ENCODE measurements at regions not wholly inside any gene's neighbourhood (a gene's known extent, or its start where the extent isn't known, plus 50 kb on each side); places are given as distances from the start of the nearest gene placed in this dataset.

DNA sequence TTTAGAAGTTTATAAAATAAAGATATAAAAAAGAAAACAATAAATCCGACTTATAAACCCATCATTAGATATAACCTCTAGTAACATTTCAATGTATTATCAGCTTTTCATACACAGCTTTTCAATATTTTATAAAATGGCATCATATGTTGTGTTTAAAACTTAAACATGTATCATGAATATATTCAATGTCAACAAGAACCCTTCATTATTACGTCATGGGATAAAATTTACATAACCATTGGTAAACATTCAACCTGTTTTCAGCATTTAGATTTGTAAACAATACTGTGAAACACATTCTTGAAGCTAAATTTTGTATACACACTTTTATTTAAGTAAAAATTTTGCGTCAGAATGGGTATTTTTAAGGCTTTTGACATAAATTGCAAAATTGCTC lies 153.4 kb upstream of the SOX14 start:
- Histone ChIP-seq H3K9ac (ENCODE audit: control insufficient read depth, extremely low read depth, insufficient read depth, low read length) (no peak overlapping the region), H3K4me2 (ENCODE audit: control insufficient read depth, extremely low read depth, insufficient read depth, low read depth, low read length) (no peak overlapping the region), H4K20me1 (ENCODE audit: control insufficient read depth, extremely low read depth, insufficient read depth, low read length) (no peaks in the 10 kb centered on the region), H3K27ac (ENCODE audit: control insufficient read depth, insufficient read depth, low read length) (no peak overlapping the region), H2AFZ (ENCODE audit: control insufficient read depth, low read length) (no peak overlapping the region), H3K9me3 (ENCODE audit: control insufficient read depth, low read depth, low read length) (no peaks in the 10 kb centered on the region), H3K4me3 (ENCODE audit: control insufficient read depth in 2 of 3, extremely low read depth in 1 of 3, insufficient read depth in 2 of 3, low read depth in 1 of 3, low read length in 3 of 3) (no peak overlapping the region), H3K79me2 (ENCODE audit: control insufficient read depth, insufficient read depth, low read length) (no peaks in the 10 kb centered on the region), H3K36me3 (ENCODE audit: control insufficient read depth in 2 of 2, extremely low read depth in 1 of 2, insufficient read depth in 2 of 2, low read length in 2 of 2) (no peaks in the 10 kb centered on the region), H3K4me1 (ENCODE audit: control insufficient read depth, extremely low read depth, insufficient read depth, low read length) (no peaks in the 10 kb centered on the region), H3K27me3 (ENCODE audit: control insufficient read depth, extremely low read depth, insufficient read depth, low read length) (no peaks in the 10 kb centered on the region), H3K9me1 (ENCODE audit: control insufficient read depth, extremely low read depth, insufficient read depth, low read length) (no peaks in the 10 kb centered on the region)
- dilution Hi-C loops (cut with MboI; ENCODE audit: extremely low pct_ligation_motif_present, low sequenced_read_pairs) = no loop called here
- FAIRE-seq (no peak), DNase-seq (ENCODE audit: low read depth, low spot score) (no peak)
- TF ChIP-seq, protein P1, sequence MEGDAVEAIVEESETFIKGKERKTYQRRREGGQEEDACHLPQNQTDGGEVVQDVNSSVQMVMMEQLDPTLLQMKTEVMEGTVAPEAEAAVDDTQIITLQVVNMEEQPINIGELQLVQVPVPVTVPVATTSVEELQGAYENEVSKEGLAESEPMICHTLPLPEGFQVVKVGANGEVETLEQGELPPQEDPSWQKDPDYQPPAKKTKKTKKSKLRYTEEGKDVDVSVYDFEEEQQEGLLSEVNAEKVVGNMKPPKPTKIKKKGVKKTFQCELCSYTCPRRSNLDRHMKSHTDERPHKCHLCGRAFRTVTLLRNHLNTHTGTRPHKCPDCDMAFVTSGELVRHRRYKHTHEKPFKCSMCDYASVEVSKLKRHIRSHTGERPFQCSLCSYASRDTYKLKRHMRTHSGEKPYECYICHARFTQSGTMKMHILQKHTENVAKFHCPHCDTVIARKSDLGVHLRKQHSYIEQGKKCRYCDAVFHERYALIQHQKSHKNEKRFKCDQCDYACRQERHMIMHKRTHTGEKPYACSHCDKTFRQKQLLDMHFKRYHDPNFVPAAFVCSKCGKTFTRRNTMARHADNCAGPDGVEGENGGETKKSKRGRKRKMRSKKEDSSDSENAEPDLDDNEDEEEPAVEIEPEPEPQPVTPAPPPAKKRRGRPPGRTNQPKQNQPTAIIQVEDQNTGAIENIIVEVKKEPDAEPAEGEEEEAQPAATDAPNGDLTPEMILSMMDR (optimal IDR thresholded peaks at IDR 0.05 in 1 of 3, IDR thresholded peaks at IDR 0.05 in 1 of 3, conservative IDR thresholded peaks at IDR 0.05 in 1 of 3; ENCODE audit: extremely low read depth in 1 of 3, insufficient read depth in 2 of 3, low read length in 3 of 3) = no peak
- no peak for TF ChIP-seq EZH2 (IDR thresholded peaks at IDR 0.05; ENCODE audit: low read length)

DNA sequence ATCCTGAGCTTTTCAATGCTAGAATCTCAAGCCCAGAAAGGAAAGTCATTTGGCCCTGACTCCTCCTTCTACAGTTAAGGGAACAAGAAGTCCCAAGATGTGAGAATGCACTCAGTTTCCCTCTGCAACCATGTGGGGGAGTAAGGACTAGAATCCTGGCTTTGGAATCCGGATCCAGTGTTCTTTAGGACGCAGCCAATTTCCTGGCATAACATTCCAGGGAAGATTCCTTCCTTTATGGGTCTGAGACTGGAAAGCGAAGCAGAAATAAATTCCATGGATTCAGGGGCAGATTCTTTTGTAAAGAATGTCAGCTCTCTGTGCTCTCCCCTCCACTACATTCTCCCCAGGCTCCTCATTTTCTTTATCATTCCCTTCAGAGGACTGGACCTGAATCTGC lies 151.8 kb upstream of the SOX14 start:
- TF ChIP-seq, protein P1 (optimal IDR thresholded peaks at IDR 0.05 in 1 of 3, IDR thresholded peaks at IDR 0.05 in 1 of 3, conservative IDR thresholded peaks at IDR 0.05 in 1 of 3; ENCODE audit: extremely low read depth in 1 of 3, insufficient read depth in 2 of 3, low read length in 3 of 3) = no peak
- TF ChIP-seq EZH2 (IDR thresholded peaks at IDR 0.05; ENCODE audit: low read length) = no peak
- no peak for DNase-seq (ENCODE audit: low read depth, low spot score)
- Histone ChIP-seq H3K4me2 (ENCODE audit: control insufficient read depth, extremely low read depth, insufficient read depth, low read depth, low read length) (no peak overlapping the region), H3K4me3 (ENCODE audit: control insufficient read depth in 2 of 3, extremely low read depth in 1 of 3, insufficient read depth in 2 of 3, low read depth in 1 of 3, low read length in 3 of 3) (no peak overlapping the region), H3K9me1 (ENCODE audit: control insufficient read depth, extremely low read depth, insufficient read depth, low read length) (no peaks in the 10 kb centered on the region), H3K9me3 (ENCODE audit: control insufficient read depth, low read depth, low read length) (no peaks in the 10 kb centered on the region), H4K20me1 (ENCODE audit: control insufficient read depth, extremely low read depth, insufficient read depth, low read length) (no peaks in the 10 kb centered on the region), H3K9ac (ENCODE audit: control insufficient read depth, extremely low read depth, insufficient read depth, low read length) (no peak overlapping the region), H3K79me2 (ENCODE audit: control insufficient read depth, insufficient read depth, low read length) (no peaks in the 10 kb centered on the region), H3K27me3 (ENCODE audit: control insufficient read depth, extremely low read depth, insufficient read depth, low read length) (no peaks in the 10 kb centered on the region), H3K27ac (ENCODE audit: control insufficient read depth, insufficient read depth, low read length) (no peak overlapping the region), H3K36me3 (ENCODE audit: control insufficient read depth in 2 of 2, extremely low read depth in 1 of 2, insufficient read depth in 2 of 2, low read length in 2 of 2) (no peaks in the 10 kb centered on the region), H2AFZ (ENCODE audit: control insufficient read depth, low read length) (no peak overlapping the region), H3K4me1 (ENCODE audit: control insufficient read depth, extremely low read depth, insufficient read depth, low read length) (no peaks in the 10 kb centered on the region)
- no peak for FAIRE-seq
- dilution Hi-C loops (cut with MboI; ENCODE audit: extremely low pct_ligation_motif_present, low sequenced_read_pairs) = no loop called here
